ENCODE measurements at regions not wholly inside any gene's neighbourhood (a gene's known extent, or its start where the extent isn't known, plus 50 kb on each side); places are given as distances from the start of the nearest gene placed in this dataset.

DNA sequence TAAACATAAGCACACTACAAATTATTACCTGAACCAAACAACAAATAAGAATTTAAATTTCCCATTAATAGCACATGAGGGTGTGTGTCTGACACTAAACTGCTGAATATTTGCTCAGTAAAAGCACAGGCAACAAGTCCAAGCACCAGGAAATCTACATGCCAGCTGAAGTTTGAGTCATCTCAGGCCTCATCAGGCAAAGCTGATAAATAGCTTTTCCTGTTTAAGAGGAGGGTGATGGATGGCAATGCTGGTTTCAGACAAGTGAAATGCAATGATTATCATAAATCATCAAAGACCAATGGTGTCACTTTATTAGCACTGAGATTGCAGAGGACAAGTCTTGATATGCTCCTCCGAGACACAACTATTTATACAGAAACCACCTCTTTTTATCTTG, 1668.0 kb upstream of the C9orf72 start:
- TF ChIP-seq TBL1XR1 (IDR thresholded peaks at IDR 0.05; ENCODE audit: low read depth, low read length): no peak
- TF ChIP-seq, protein P1, sequence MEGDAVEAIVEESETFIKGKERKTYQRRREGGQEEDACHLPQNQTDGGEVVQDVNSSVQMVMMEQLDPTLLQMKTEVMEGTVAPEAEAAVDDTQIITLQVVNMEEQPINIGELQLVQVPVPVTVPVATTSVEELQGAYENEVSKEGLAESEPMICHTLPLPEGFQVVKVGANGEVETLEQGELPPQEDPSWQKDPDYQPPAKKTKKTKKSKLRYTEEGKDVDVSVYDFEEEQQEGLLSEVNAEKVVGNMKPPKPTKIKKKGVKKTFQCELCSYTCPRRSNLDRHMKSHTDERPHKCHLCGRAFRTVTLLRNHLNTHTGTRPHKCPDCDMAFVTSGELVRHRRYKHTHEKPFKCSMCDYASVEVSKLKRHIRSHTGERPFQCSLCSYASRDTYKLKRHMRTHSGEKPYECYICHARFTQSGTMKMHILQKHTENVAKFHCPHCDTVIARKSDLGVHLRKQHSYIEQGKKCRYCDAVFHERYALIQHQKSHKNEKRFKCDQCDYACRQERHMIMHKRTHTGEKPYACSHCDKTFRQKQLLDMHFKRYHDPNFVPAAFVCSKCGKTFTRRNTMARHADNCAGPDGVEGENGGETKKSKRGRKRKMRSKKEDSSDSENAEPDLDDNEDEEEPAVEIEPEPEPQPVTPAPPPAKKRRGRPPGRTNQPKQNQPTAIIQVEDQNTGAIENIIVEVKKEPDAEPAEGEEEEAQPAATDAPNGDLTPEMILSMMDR (IDR thresholded peaks at IDR 0.05 in 2 of 3, conservative IDR thresholded peaks at IDR 0.05 in 1 of 3; ENCODE audit: control insufficient read depth in 2 of 3, extremely low read depth in 1 of 3, insufficient read depth in 1 of 3, low read depth in 3 of 3, low read length in 3 of 3): no peak
- TF ChIP-seq JUNB (IDR thresholded peaks at IDR 0.05): no peak
- no peak for TF ChIP-seq POLR2AphosphoS5 (IDR thresholded peaks at IDR 0.05; ENCODE audit: low read length)
- TF ChIP-seq ZSCAN29 (IDR thresholded peaks at IDR 0.05): no peak
- TF ChIP-seq, protein P2, sequence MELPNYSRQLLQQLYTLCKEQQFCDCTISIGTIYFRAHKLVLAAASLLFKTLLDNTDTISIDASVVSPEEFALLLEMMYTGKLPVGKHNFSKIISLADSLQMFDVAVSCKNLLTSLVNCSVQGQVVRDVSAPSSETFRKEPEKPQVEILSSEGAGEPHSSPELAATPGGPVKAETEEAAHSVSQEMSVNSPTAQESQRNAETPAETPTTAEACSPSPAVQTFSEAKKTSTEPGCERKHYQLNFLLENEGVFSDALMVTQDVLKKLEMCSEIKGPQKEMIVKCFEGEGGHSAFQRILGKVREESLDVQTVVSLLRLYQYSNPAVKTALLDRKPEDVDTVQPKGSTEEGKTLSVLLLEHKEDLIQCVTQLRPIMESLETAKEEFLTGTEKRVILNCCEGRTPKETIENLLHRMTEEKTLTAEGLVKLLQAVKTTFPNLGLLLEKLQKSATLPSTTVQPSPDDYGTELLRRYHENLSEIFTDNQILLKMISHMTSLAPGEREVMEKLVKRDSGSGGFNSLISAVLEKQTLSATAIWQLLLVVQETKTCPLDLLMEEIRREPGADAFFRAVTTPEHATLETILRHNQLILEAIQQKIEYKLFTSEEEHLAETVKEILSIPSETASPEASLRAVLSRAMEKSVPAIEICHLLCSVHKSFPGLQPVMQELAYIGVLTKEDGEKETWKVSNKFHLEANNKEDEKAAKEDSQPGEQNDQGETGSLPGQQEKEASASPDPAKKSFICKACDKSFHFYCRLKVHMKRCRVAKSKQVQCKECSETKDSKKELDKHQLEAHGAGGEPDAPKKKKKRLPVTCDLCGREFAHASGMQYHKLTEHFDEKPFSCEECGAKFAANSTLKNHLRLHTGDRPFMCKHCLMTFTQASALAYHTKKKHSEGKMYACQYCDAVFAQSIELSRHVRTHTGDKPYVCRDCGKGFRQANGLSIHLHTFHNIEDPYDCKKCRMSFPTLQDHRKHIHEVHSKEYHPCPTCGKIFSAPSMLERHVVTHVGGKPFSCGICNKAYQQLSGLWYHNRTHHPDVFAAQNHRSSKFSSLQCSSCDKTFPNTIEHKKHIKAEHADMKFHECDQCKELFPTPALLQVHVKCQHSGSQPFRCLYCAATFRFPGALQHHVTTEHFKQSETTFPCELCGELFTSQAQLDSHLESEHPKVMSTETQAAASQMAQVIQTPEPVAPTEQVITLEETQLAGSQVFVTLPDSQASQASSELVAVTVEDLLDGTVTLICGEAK (IDR thresholded peaks at IDR 0.05; ENCODE audit: borderline replicate concordance): no peak
- no peak for TF ChIP-seq SIN3A (IDR thresholded peaks at IDR 0.05; ENCODE audit: low read depth, low read length)
- TF ChIP-seq POLR2A (IDR thresholded peaks at IDR 0.05; ENCODE audit: low read depth, low read length): no peak
- TF ChIP-seq, protein P3, sequence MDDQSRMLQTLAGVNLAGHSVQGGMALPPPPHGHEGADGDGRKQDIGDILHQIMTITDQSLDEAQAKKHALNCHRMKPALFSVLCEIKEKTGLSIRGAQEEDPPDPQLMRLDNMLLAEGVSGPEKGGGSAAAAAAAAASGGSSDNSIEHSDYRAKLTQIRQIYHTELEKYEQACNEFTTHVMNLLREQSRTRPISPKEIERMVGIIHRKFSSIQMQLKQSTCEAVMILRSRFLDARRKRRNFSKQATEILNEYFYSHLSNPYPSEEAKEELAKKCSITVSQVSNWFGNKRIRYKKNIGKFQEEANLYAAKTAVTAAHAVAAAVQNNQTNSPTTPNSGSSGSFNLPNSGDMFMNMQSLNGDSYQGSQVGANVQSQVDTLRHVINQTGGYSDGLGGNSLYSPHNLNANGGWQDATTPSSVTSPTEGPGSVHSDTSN (IDR thresholded peaks at IDR 0.05; ENCODE audit: insufficient replicate concordance, low read depth, low read length): no peak
- TF ChIP-seq CHD2 (IDR thresholded peaks at IDR 0.05; ENCODE audit: borderline replicate concordance, low read depth, low read length): no peak
- TF ChIP-seq, protein P4, sequence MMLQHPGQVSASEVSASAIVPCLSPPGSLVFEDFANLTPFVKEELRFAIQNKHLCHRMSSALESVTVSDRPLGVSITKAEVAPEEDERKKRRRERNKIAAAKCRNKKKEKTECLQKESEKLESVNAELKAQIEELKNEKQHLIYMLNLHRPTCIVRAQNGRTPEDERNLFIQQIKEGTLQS (IDR thresholded peaks at IDR 0.05; ENCODE audit: borderline replicate concordance, extremely low read depth, low read depth, low read length): no peak
